Small intestine (tissue), 7 donors: ENCODE measurements at regions not wholly inside any gene's neighbourhood (a gene's known extent, or its start where the extent isn't known, plus 50 kb on each side); places are given as distances from the start of the nearest gene placed in this dataset.

Experiments
- DNase-seq, 2 donors: peaks; one replicate each; pipeline versions ENCODE4 v3.0.0 to v3.0.0-alpha.2; 2013
- FAIRE-seq: peaks from 2 replicates; lab custom pipeline; 2012; peaks lifted over from hg19 to GRCh38; lab: Jason Lieb, UNC
- H3K27ac ChIP-seq, 3 donors: one replicate each; pipeline ENCODE4 v1.5.1; 2013; ENCODE audit warnings: low read length in 2 of 3, mild to moderate bottlenecking in 2 of 3, control low read depth in 1 of 3, inconsistent platforms in 1 of 3, low read depth in 1 of 3, moderate library complexity in 1 of 3
- H3K27me3 ChIP-seq, 3 donors: one replicate each; pipeline ENCODE4 v1.6.1; 2013; ENCODE audit warnings: low read length in 3 of 3, inconsistent platforms in 1 of 3; ENCODE audit not compliant: control insufficient read depth in 3 of 3, insufficient read depth in 3 of 3
- H3K36me3 ChIP-seq, 3 donors: one replicate each; pipeline ENCODE4 v1.6.1; 2013; ENCODE audit warnings: low read length in 3 of 3, inconsistent platforms in 1 of 3, low read depth in 1 of 3, mild to moderate bottlenecking in 1 of 3, moderate library complexity in 1 of 3; ENCODE audit not compliant: control insufficient read depth in 3 of 3, insufficient read depth in 2 of 3
- H3K4me1 ChIP-seq, 3 donors: one replicate each; pipeline ENCODE4 v1.6.1; 2013; ENCODE audit warnings: low read length in 2 of 3, inconsistent platforms in 1 of 3, low read depth in 1 of 3, mild to moderate bottlenecking in 1 of 3, moderate library complexity in 1 of 3; ENCODE audit not compliant: control insufficient read depth in 3 of 3, insufficient read depth in 2 of 3
- H3K4me3 ChIP-seq, 3 donors: one replicate each; pipeline ENCODE4 v1.5.1; 2013; ENCODE audit warnings: low read length in 3 of 3, control low read depth in 1 of 3, inconsistent platforms in 1 of 3, low read depth in 1 of 3, mild to moderate bottlenecking in 1 of 3, moderate library complexity in 1 of 3
- H3K9me3 ChIP-seq, 2 donors: one replicate each; pipeline ENCODE4 v1.6.1; 2013; ENCODE audit warnings: low read depth in 1 of 2, low read length in 1 of 2; ENCODE audit not compliant: control insufficient read depth in 2 of 2, insufficient read depth in 1 of 2
- WGBS, 3 donors: extraction: QIAGEN DNeasy Blood & Tissue Kit; methylation state at CpG; one replicate each; pipeline ENCODE4 v1.1.7; 2013; 5-methylcytosine and 5-hydroxymethylcytosine counted together
- donor health status: healthy with polysubstance abuse.
- donor health status: control.
- donor health status: control.
- donor health status: Bipolar disorder and iron deficiency.
- donor health status: healthy.

DNA sequence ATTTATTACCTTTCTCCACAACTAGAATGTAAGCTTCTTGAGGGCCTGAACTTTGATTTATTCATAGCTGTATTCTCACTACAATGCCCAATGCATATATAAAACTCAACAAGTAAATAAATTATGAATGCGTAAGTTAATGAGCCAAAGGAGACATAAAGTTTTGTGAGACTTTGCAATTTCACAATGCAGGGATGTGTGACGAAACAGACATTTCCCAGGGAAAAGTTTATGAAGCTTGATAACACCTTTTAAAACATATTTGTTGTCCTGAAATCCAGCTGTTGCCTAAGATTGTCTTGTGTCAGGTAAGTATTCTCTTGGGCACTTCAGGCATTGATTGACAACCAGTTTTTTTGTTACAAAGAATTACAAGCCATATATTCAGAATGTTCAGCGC lies 800.1 kb downstream of the BRINP1 start:
- Histone ChIP-seq H3K36me3 (no peaks in the 10 kb centered on the region), H3K4me1 (no peaks in the 10 kb centered on the region), H3K9me3 (no peaks in the 10 kb centered on the region), H3K27me3 (no peaks in the 10 kb centered on the region), H3K27ac (no peak overlapping the region), H3K4me3 (no peak overlapping the region)
- DNase-seq (no peak), FAIRE-seq (no peak)
- 87 to 93% (median 87%) methylated on average over 3 of the region's 3 CpGs for WGBS, 3 donors

GRCh38 chr9:118570066-118570465 lies 799.2 kb downstream of the BRINP1 start:
- no peak for FAIRE-seq
- H3K4me3 ChIP-seq, result no peak overlapping the region
- H3K36me3 ChIP-seq, result no peaks in the 10 kb centered on the region
- H3K9me3 ChIP-seq, result no peaks in the 10 kb centered on the region
- no peaks in the 10 kb centered on the region for H3K4me1 ChIP-seq
- no peaks in the 10 kb centered on the region for H3K27me3 ChIP-seq
- WGBS, 3 donors, result 26 to 37% (median 27%) methylated on average over 3 of the region's 3 CpGs
- no peak overlapping the region for H3K27ac ChIP-seq
- no peak for DNase-seq

- Histone ChIP-seq H3K9me3 (no peaks in the 10 kb centered on the region), H3K27me3 (no peaks in the 10 kb centered on the region), H3K4me1 (no peaks in the 10 kb centered on the region), H3K36me3 (no peaks in the 10 kb centered on the region), H3K27ac (no peak overlapping the region), H3K4me3 (no peak overlapping the region)
- DNase-seq, result no peak
- no peak for FAIRE-seq
- 50 to 77% (median 59%) methylated on average over 2 of the region's 2 CpGs for WGBS, 3 donors
Measured at GRCh38 chr9:118575341-118576070, 793.7 kb downstream of the BRINP1 start.

DNA sequence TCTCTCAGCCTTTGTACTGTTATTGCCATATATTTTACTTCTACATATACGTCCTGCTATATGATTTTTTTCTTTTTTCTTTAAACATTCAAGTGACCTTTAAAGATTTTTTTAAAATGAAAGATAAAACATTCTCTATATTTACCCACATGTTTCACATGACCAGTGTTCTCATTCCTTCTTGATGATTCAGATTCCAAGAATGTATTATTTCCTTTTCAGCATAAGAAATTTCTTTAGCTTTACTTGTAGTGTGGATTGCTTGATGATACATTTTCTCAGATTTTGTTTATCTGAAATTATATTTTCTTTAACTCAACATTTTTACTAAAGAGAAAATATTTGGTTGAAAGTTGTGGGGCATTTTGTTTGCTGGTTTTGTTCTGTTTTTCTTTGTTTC lies 792.1 kb downstream of the BRINP1 start:
- no peaks in the 10 kb centered on the region for H3K9me3 ChIP-seq
- 66 to 70% (median 69%) methylated on average over 1 of the region's 1 CpG for WGBS, 3 donors
- FAIRE-seq (peak; percentile 80), DNase-seq (no peak)
- no peaks in the 10 kb centered on the region for H3K36me3 ChIP-seq
- H3K4me3 ChIP-seq, result no peak overlapping the region
- no peaks in the 10 kb centered on the region for H3K27me3 ChIP-seq
- H3K4me1 ChIP-seq, result no peaks in the 10 kb centered on the region
- H3K27ac ChIP-seq, result no peak overlapping the region

- no peak overlapping the region for H3K27ac ChIP-seq
- no peak for FAIRE-seq
- H3K36me3 ChIP-seq, result no peaks in the 10 kb centered on the region
- H3K9me3 ChIP-seq, result no peaks in the 10 kb centered on the region
- H3K4me1 ChIP-seq, result no peaks in the 10 kb centered on the region
- DNase-seq, result no peak
- no peak overlapping the region for H3K4me3 ChIP-seq
- H3K27me3 ChIP-seq, result no peaks in the 10 kb centered on the region
Measured at GRCh38 chr9:118578467-118578866, 790.8 kb downstream of the BRINP1 start.

DNA sequence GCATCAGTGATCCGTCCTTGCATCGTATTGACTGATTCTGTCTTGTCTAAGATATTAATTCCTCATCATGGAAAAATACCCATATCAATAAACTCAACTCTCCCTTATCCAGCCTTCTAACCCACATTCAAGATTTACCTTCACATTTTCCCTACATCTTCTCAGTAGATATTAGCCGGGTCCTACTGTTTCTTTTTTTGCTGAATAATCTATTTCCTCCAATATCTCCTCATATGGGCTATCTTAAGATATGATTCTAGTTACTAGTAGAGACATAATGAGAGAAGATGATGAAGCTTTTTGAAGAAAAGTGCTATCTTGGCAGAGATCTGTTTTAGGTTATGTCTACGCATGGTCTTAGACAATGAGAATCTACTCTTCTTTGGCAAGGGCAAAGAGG lies 785.8 kb downstream of the BRINP1 start:
- H3K36me3 ChIP-seq, result no peaks in the 10 kb centered on the region
- FAIRE-seq (no peak), DNase-seq (no peak)
- H3K4me1 ChIP-seq, result no peaks in the 10 kb centered on the region
- H3K9me3 ChIP-seq, result no peaks in the 10 kb centered on the region
- 74 to 90% (median 78%) methylated on average over 4 of the region's 4 CpGs for WGBS, 3 donors
- no peak overlapping the region for H3K4me3 ChIP-seq
- no peaks in the 10 kb centered on the region for H3K27me3 ChIP-seq
- H3K27ac ChIP-seq, result no peak overlapping the region

DNA sequence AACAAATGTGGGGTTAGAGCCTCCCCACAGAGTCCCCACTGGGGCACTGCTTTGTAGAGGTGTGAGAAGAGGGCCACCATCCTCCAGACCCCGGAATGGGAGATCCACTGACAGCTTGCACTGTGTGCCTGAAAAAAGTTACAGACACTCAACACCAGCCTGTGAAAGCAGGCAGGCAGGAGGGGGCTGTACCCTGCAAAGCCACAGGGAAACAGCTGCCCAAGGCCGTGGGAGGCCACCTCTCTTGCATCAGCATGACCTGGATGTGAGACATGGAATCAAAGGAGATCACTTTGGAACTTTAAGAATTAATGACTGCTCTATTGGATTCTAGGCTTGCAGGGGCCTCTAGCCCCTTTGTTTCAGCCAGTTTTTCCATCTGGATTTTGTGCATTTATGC lies 782.3 kb downstream of the BRINP1 start:
- FAIRE-seq (no peak), DNase-seq (no peak)
- no peaks in the 10 kb centered on the region for H3K9me3 ChIP-seq
- H3K4me3 ChIP-seq, result no peak overlapping the region
- H3K36me3 ChIP-seq, result no peaks in the 10 kb centered on the region
- WGBS, 3 donors, result 47 to 69% (median 56%) methylated on average over 2 of the region's 2 CpGs
- H3K27me3 ChIP-seq, result no peaks in the 10 kb centered on the region
- no peaks in the 10 kb centered on the region for H3K4me1 ChIP-seq
- H3K27ac ChIP-seq, result no peak overlapping the region

GRCh38 chr9:118594428-118594827 lies 774.8 kb downstream of the BRINP1 start:
- no peak overlapping the region for H3K4me3 ChIP-seq
- H3K4me1 ChIP-seq, result no peaks in the 10 kb centered on the region
- FAIRE-seq (no peak), DNase-seq (no peak)
- 84 to 87% (median 86%) methylated on average over 6 of the region's 6 CpGs for WGBS, 3 donors
- no peak overlapping the region for H3K27ac ChIP-seq
- H3K36me3 ChIP-seq, result no peaks in the 10 kb centered on the region
- H3K9me3 ChIP-seq, result no peaks in the 10 kb centered on the region
- H3K27me3 ChIP-seq, result no peaks in the 10 kb centered on the region

- WGBS, 3 donors, result 27 to 34% (median 27%) methylated on average over 3 of the region's 3 CpGs
- Histone ChIP-seq H3K27ac (no peak overlapping the region), H3K9me3 (no peaks in the 10 kb centered on the region), H3K4me3 (no peak overlapping the region), H3K27me3 (no peaks in the 10 kb centered on the region), H3K4me1 (no peaks in the 10 kb centered on the region), H3K36me3 (no peaks in the 10 kb centered on the region)
- DNase-seq, result peak; percentile 5 to 21
- FAIRE-seq, result no peak
Measured at GRCh38 chr9:118595719-118596305, 773.4 kb downstream of the BRINP1 start.
